Testis (tissue), 2 donors: ENCODE measurements at regions not wholly inside any gene's neighbourhood (a gene's known extent, or its start where the extent isn't known, plus 50 kb on each side); places are given as distances from the start of the nearest gene placed in this dataset.

Source experiments
- DNase-seq: peaks from one replicate; pipeline ENCODE4 v3.0.0-alpha.2; 2019
- H3K27ac ChIP-seq, 2 donors: fragments of 200-600 bp; sonication (generic); one replicate each; pipeline ENCODE4 v1.5.1; 2019
- H3K27me3 ChIP-seq: fragments of 200-600 bp; sonication (generic); one replicate; pipeline ENCODE4 v1.5.1; 2019
- H3K36me3 ChIP-seq: fragments of 200-600 bp; sonication (generic); one replicate; pipeline ENCODE4 v1.5.1; 2017; ENCODE audit warnings: low read depth; ENCODE audit errors: missing control alignments
- H3K4me1 ChIP-seq: fragments of 200-600 bp; sonication (generic); one replicate; pipeline ENCODE4 v1.5.1; 2019
- H3K4me3 ChIP-seq, 2 donors: fragments of 200-600 bp; sonication (generic); one replicate each; pipeline ENCODE4 v1.5.1; 2017 to 2019
- H3K9me3 ChIP-seq: fragments of 200-600 bp; sonication (generic); one replicate; pipeline ENCODE4 v1.5.1; 2017
- CTCF ChIP-seq, 3 experiments: fragments of 450-650 bp in 2 of 3; fragments of 200-600 bp in 1 of 3; sonication (generic) in 1 of 3; IDR thresholded peaks; one replicate each; pipeline ENCODE4 v1.5.1; 2016 to 2019; ENCODE audit warnings: antibody characterized with exemption in 3 of 3, mild to moderate bottlenecking in 2 of 3, moderate library complexity in 1 of 3
- POLR2A ChIP-seq: fragments of 450-650 bp; IDR thresholded peaks from one replicate; pipeline ENCODE4 v1.6.1; 2017; ENCODE audit warnings: antibody characterized with exemption, mild to moderate bottlenecking, moderate library complexity
- WGBS, 2 donors: methylation state at CpG; one replicate each; pipeline ENCODE4 v1.1.5; 2018; 5-methylcytosine and 5-hydroxymethylcytosine counted together
- intact Hi-C: fragments of 100-400 bp; cut with DNase I; formaldehyde crosslinking; loops from one replicate; pipeline ENCODE4 v1.15.1; 2023; ENCODE audit warnings: low total_unique reads

- H3K36me3 ChIP-seq: no peaks in the 10 kb centered on the region
- no peak for DNase-seq
- H3K4me1 ChIP-seq: no peaks in the 10 kb centered on the region
- 71 to 74% methylated on average over 5 of the region's 5 CpGs for WGBS, 2 donors
- no peak overlapping the region for H3K27ac ChIP-seq
- no peak overlapping the region for H3K4me3 ChIP-seq
- intact Hi-C loops: no loop called here
- no peak for TF ChIP-seq CTCF (IDR thresholded peaks at IDR 0.05)
- no peak for TF ChIP-seq POLR2A
- H3K27me3 ChIP-seq: no peaks in the 10 kb centered on the region
- H3K9me3 ChIP-seq: no peaks in the 10 kb centered on the region
Observed at GRCh38 chr4:10960389-10960788, 275.8 kb upstream of the CLNK start.

- DNase-seq: no peak
- TF ChIP-seq POLR2A: no peak
- TF ChIP-seq CTCF (IDR thresholded peaks at IDR 0.05): no peak
- Histone ChIP-seq H3K36me3 (no peaks in the 10 kb centered on the region), H3K4me1 (no peaks in the 10 kb centered on the region), H3K27me3 (no peaks in the 10 kb centered on the region), H3K4me3 (no peak overlapping the region), H3K9me3 (no peaks in the 10 kb centered on the region), H3K27ac (no peak overlapping the region)
- WGBS, 2 donors: 59 to 73% methylated on average over 1 of the region's 1 CpG
- intact Hi-C loops: no loop called here
Observed at GRCh38 chr4:10959586-10959985, 275.0 kb upstream of the CLNK start.

GRCh38 chr4:10958226-10958856 lies 273.8 kb upstream of the CLNK start:
- H3K4me3 ChIP-seq: no peak overlapping the region
- TF ChIP-seq POLR2A: no peak
- TF ChIP-seq CTCF (IDR thresholded peaks at IDR 0.05): no peak
- DNase-seq: no peak
- 66 to 73% methylated on average over 5 of the region's 5 CpGs for WGBS, 2 donors
- H3K36me3 ChIP-seq: no peaks in the 10 kb centered on the region
- H3K9me3 ChIP-seq: no peaks in the 10 kb centered on the region
- H3K4me1 ChIP-seq: no peaks in the 10 kb centered on the region
- intact Hi-C loops: no loop called here
- H3K27me3 ChIP-seq: no peaks in the 10 kb centered on the region
- H3K27ac ChIP-seq: no peak overlapping the region

GRCh38 chr4:10951306-10951705 lies 266.7 kb upstream of the CLNK start:
- intact Hi-C loops: no loop called here
- WGBS, 2 donors: 77 to 85% methylated on average over 2 of the region's 2 CpGs
- Histone ChIP-seq H3K4me3 (no peak overlapping the region), H3K9me3 (no peaks in the 10 kb centered on the region), H3K27me3 (no peaks in the 10 kb centered on the region), H3K36me3 (no peaks in the 10 kb centered on the region), H3K4me1 (no peaks in the 10 kb centered on the region), H3K27ac (no peak overlapping the region)
- TF ChIP-seq CTCF (IDR thresholded peaks at IDR 0.05) (no peak), POLR2A (no peak)
- DNase-seq: no peak

- Histone ChIP-seq H3K36me3 (no peaks in the 10 kb centered on the region), H3K4me3 (no peak overlapping the region), H3K27me3 (no peaks in the 10 kb centered on the region), H3K9me3 (no peaks in the 10 kb centered on the region), H3K4me1 (no peaks in the 10 kb centered on the region), H3K27ac (no peak overlapping the region)
- DNase-seq: no peak
- 84 to 88% methylated on average over 6 of the region's 6 CpGs for WGBS, 2 donors
- intact Hi-C loops: no loop called here
- no peak for TF ChIP-seq POLR2A
Observed at GRCh38 chr4:10949039-10949733, 264.6 kb upstream of the CLNK start.
